NCI-H510A treated with DMSO at 0.1 percent for 48 hours (cell line): ENCODE measurements at regions not wholly inside any gene's neighbourhood (a gene's known extent, or its start where the extent isn't known, plus 50 kb on each side); places are given as distances from the start of the nearest gene placed in this dataset.

Source experiments
- DNase-seq: peaks from one replicate; lab custom pipeline; 2025; lab: John Stamatoyannopoulos, UW

GRCh38 chr18:44054514-44054913 is 626.2 kb upstream of the SETBP1 start:
- DNase-seq = no peak

GRCh38 chr18:44060197-44060596 is 620.5 kb upstream of the SETBP1 start:
- no peak for DNase-seq

GRCh38 chr18:44061438-44061837 is 619.2 kb upstream of the SETBP1 start:
- no peak for DNase-seq

GRCh38 chr18:44062345-44062744 is 618.3 kb upstream of the SETBP1 start:
- DNase-seq = no peak

- DNase-seq = no peak
Measured at GRCh38 chr18:44065206-44065605, 615.5 kb upstream of the SETBP1 start.

- DNase-seq = no peak
Measured at GRCh38 chr18:44066541-44066940, 614.1 kb upstream of the SETBP1 start.

- DNase-seq = no peak
Measured at GRCh38 chr18:44067186-44067585, 613.5 kb upstream of the SETBP1 start.

- DNase-seq = no peak
Measured at GRCh38 chr18:44075038-44075437, 605.6 kb upstream of the SETBP1 start.

GRCh38 chr18:44079606-44080005 is 601.1 kb upstream of the SETBP1 start:
- DNase-seq = no peak

- no peak for DNase-seq
Measured at GRCh38 chr18:44080054-44080453, 600.6 kb upstream of the SETBP1 start.

GRCh38 chr18:44089732-44090131 is 591.0 kb upstream of the SETBP1 start:
- DNase-seq = no peak

- DNase-seq = no peak
Measured at GRCh38 chr18:44090453-44090852, 590.2 kb upstream of the SETBP1 start.

- DNase-seq = no peak
Measured at GRCh38 chr18:44093253-44093652, 587.4 kb upstream of the SETBP1 start.

- DNase-seq = no peak
Measured at GRCh38 chr18:44096016-44096415, 584.7 kb upstream of the SETBP1 start.

GRCh38 chr18:44098551-44099098 is 582.1 kb upstream of the SETBP1 start:
- DNase-seq = no peak

GRCh38 chr18:44107187-44107586 is 573.5 kb upstream of the SETBP1 start:
- DNase-seq = no peak

GRCh38 chr18:44111337-44111736 is 569.4 kb upstream of the SETBP1 start:
- DNase-seq = no peak

GRCh38 chr18:44117821-44118220 is 562.9 kb upstream of the SETBP1 start:
- no peak for DNase-seq

- no peak for DNase-seq
Measured at GRCh38 chr18:44119607-44120006, 561.1 kb upstream of the SETBP1 start.

- no peak for DNase-seq
Measured at GRCh38 chr18:44123743-44124142, 556.9 kb upstream of the SETBP1 start.

GRCh38 chr18:44125446-44125845 is 555.2 kb upstream of the SETBP1 start:
- no peak for DNase-seq

- DNase-seq = no peak
Measured at GRCh38 chr18:44126598-44126997, 554.1 kb upstream of the SETBP1 start.

GRCh38 chr18:44128365-44128764 is 552.3 kb upstream of the SETBP1 start:
- no peak for DNase-seq

- peak; percentile 31 for DNase-seq
Measured at GRCh38 chr18:44130376-44130942, 550.2 kb upstream of the SETBP1 start.
